H1 (cell line): ENCODE measurements at regions not wholly inside any gene's neighbourhood (a gene's known extent, or its start where the extent isn't known, plus 50 kb on each side); places are given as distances from the start of the nearest gene placed in this dataset.

Experiments
- CTBP2 ChIP-seq: IDR thresholded peaks from 2 replicates; pipeline ENCODE4 v1.7.0; 2011; ENCODE audit warnings: borderline replicate concordance, mild to moderate bottlenecking, moderate library complexity, mixed read lengths, low read length; ENCODE audit not compliant: insufficient read depth, insufficient read length
- EZH2 ChIP-seq: fragments of 200-600 bp; sonication (generic); IDR thresholded peaks from 2 replicates; pipeline ENCODE4 v1.7.1; 2012; ENCODE audit warnings: low read depth, mild to moderate bottlenecking, moderate library complexity, low read length, inconsistent platforms; ENCODE audit not compliant: severe bottlenecking
- SIX5 ChIP-seq: IDR thresholded peaks from 2 replicates; pipeline ENCODE4 v1.6.1; 2011; ENCODE audit warnings: mild to moderate bottlenecking, low read depth, low read length
- TF ChIP-seq, protein P1 (sequence below): IDR thresholded peaks from 2 replicates; pipeline ENCODE4 v1.6.1; 2012; ENCODE audit warnings: inconsistent platforms

DNA sequence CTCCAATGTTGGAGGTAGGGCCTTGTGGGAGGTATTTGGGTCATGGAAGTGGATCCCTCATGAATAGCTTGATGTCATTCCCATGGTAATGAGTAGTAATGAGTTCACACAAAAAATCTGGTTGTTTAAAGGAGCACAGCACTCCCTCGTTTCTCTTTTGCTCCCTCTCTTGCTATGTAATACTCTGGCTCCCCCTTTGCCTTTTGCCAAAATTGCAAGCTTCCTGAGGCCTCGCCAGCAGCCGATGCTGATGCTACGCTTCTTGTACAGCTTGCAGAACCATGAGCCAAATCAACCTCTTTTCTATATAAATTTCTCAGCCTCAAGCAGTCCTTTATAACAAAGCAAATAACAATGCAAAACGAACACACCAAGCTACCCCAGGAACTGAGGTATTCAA, 80.9 kb downstream of the LHX9 start (continued):
- TF ChIP-seq EZH2 (no peak), SIX5 (no peak), CTBP2 (no peak)
- TF ChIP-seq, protein P1, sequence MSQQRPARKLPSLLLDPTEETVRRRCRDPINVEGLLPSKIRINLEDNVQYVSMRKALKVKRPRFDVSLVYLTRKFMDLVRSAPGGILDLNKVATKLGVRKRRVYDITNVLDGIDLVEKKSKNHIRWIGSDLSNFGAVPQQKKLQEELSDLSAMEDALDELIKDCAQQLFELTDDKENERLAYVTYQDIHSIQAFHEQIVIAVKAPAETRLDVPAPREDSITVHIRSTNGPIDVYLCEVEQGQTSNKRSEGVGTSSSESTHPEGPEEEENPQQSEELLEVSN: no peak
